ENCODE measurements at regions not wholly inside any gene's neighbourhood (a gene's known extent, or its start where the extent isn't known, plus 50 kb on each side); places are given as distances from the start of the nearest gene placed in this dataset.

GRCh38 chr22:48373626-48374173, 1454.0 kb downstream of the BRD1 start:
- no peak for DNase-seq (ENCODE audit: low spot score)

GRCh38 chr22:48372390-48372789, 1455.3 kb downstream of the BRD1 start:
- no peak for DNase-seq (ENCODE audit: low spot score)

GRCh38 chr22:48371391-48371790, 1456.3 kb downstream of the BRD1 start:
- DNase-seq (ENCODE audit: low spot score): no peak

- no peak for DNase-seq (ENCODE audit: low spot score)
Measured at GRCh38 chr22:48370508-48371325, 1457.0 kb downstream of the BRD1 start.

GRCh38 chr22:48369789-48370507, 1457.7 kb downstream of the BRD1 start:
- DNase-seq (ENCODE audit: low spot score): no peak

GRCh38 chr22:48368975-48369525, 1458.6 kb downstream of the BRD1 start:
- DNase-seq (ENCODE audit: low spot score): no peak

GRCh38 chr22:48367731-48368130, 1459.9 kb downstream of the BRD1 start:
- no peak for DNase-seq (ENCODE audit: low spot score)

- no peak for DNase-seq (ENCODE audit: low spot score)
Measured at GRCh38 chr22:48366591-48366990, 1461.1 kb downstream of the BRD1 start.

GRCh38 chr22:48366056-48366455, 1461.6 kb downstream of the BRD1 start:
- DNase-seq (ENCODE audit: low spot score): no peak

- DNase-seq (ENCODE audit: low spot score): no peak
Measured at GRCh38 chr22:48365386-48365785, 1462.3 kb downstream of the BRD1 start.

GRCh38 chr22:48362721-48363404, 1464.8 kb downstream of the BRD1 start:
- no peak for DNase-seq (ENCODE audit: low spot score)

- no peak for DNase-seq (ENCODE audit: low spot score)
Measured at GRCh38 chr22:48361099-48361639, 1466.5 kb downstream of the BRD1 start.

GRCh38 chr22:48359613-48359965, 1468.1 kb downstream of the BRD1 start:
- DNase-seq (ENCODE audit: low spot score): no peak

- no peak for DNase-seq (ENCODE audit: low spot score)
Measured at GRCh38 chr22:48358886-48359612, 1468.6 kb downstream of the BRD1 start.

- no peak for DNase-seq (ENCODE audit: low spot score)
Measured at GRCh38 chr22:48357961-48358360, 1469.7 kb downstream of the BRD1 start.

- no peak for DNase-seq (ENCODE audit: low spot score)
Measured at GRCh38 chr22:48357196-48357595, 1470.5 kb downstream of the BRD1 start.

- no peak for DNase-seq (ENCODE audit: low spot score)
Measured at GRCh38 chr22:48356731-48357130, 1470.9 kb downstream of the BRD1 start.

GRCh38 chr22:48354096-48354495, 1473.6 kb downstream of the BRD1 start:
- DNase-seq (ENCODE audit: low spot score): no peak

GRCh38 chr22:48353116-48353947, 1474.3 kb downstream of the BRD1 start:
- DNase-seq (ENCODE audit: low spot score): no peak

Measured in AG08396 (cell line).